Aorta (tissue), 5 donors: ENCODE measurements at regions not wholly inside any gene's neighbourhood (a gene's known extent, or its start where the extent isn't known, plus 50 kb on each side); places are given as distances from the start of the nearest gene placed in this dataset.
A peak's percentile ranks its signal among the peaks of the same experiment; 100 is the strongest.
"Not testable (repeated sequence)": the region's sequence is repeated elsewhere in the genome, so short reads cannot be mapped to it uniquely, and the experiment has no call there.

ENCODE experiments used
- ATAC-seq: fragments of 200-7000 bp; cut with Tn5 transposase; one replicate; pipeline ENCODE4 v1.9.1; 2022; ENCODE audit warnings: moderate library complexity; ENCODE audit not compliant: low FRiP score
- DNase-seq, 2 donors: peaks; one replicate each; pipeline ENCODE4 v3.0.0-alpha.2; 2020
- H3K27ac ChIP-seq, 2 donors: one replicate each; pipeline ENCODE4 v1.5.1; 2013; ENCODE audit warnings: low read length in 2 of 2, mild to moderate bottlenecking in 2 of 2, moderate library complexity in 2 of 2, control low read depth in 1 of 2, inconsistent platforms in 1 of 2, low read depth in 1 of 2
- H3K27me3 ChIP-seq, 2 donors: one replicate each; pipeline ENCODE4 v1.6.1; 2013; ENCODE audit warnings: control low read depth in 1 of 2, low read length in 1 of 2, mild to moderate bottlenecking in 1 of 2, moderate library complexity in 1 of 2; ENCODE audit not compliant: insufficient read depth in 2 of 2, control insufficient read depth in 1 of 2
- H3K36me3 ChIP-seq, 2 donors: one replicate each; pipeline ENCODE4 v1.6.1; 2013; ENCODE audit warnings: control low read depth in 1 of 2, low read length in 1 of 2, mild to moderate bottlenecking in 1 of 2; ENCODE audit not compliant: insufficient read depth in 2 of 2, control insufficient read depth in 1 of 2
- H3K4me1 ChIP-seq, 2 donors: one replicate each; pipeline ENCODE4 v1.6.1; 2013; ENCODE audit warnings: low read length in 2 of 2, control low read depth in 1 of 2, mild to moderate bottlenecking in 1 of 2, moderate library complexity in 1 of 2; ENCODE audit not compliant: insufficient read depth in 2 of 2, control insufficient read depth in 1 of 2
- H3K4me3 ChIP-seq, 2 donors: one replicate each; pipeline ENCODE4 v1.5.1; 2013; ENCODE audit warnings: low read length in 2 of 2, control low read depth in 1 of 2, mild to moderate bottlenecking in 1 of 2
- H3K9me3 ChIP-seq: one replicate; pipeline ENCODE4 v1.6.1; 2013; ENCODE audit warnings: mild to moderate bottlenecking, low read length; ENCODE audit not compliant: control insufficient read depth
- WGBS, 2 donors: extraction: QIAGEN DNeasy Blood & Tissue Kit; methylation state at CpG; one replicate each; pipeline ENCODE4 v1.1.7; 2013; 5-methylcytosine and 5-hydroxymethylcytosine counted together
- intact Hi-C, 2 donors: fragments of 100-400 bp; cut with DNase I; formaldehyde crosslinking; loops; one replicate each; pipeline versions ENCODE4 v1.14.2 to v1.15.0; 2022
- donor health status: healthy with polysubstance abuse.
- donor health status: Bipolar disorder and iron deficiency.
- donor health status: DM: no; HTN: no; CAD: no.
- donor health status: DM: no; HTN: no; CAD: no.
- donor health status: DM: yes; HTN: yes; CAD: no.

GRCh38 chr7:152574892-152575548, 100.9 kb downstream of the XRCC2 start:
- no peak overlapping the region for H3K27ac ChIP-seq
- no peak overlapping the region for H3K4me3 ChIP-seq
- intact Hi-C loops = no loop called here
- H3K36me3 ChIP-seq = no peaks in the 10 kb centered on the region
- H3K27me3 ChIP-seq = no peaks in the 10 kb centered on the region
- no peaks in the 10 kb centered on the region for H3K9me3 ChIP-seq
- no peaks in the 10 kb centered on the region for H3K4me1 ChIP-seq
- ATAC-seq (no peak), DNase-seq (no peak)
- WGBS, 2 donors = 83 to 86% methylated on average over 15 of the region's 15 CpGs

- H3K27me3 ChIP-seq, H3K36me3 ChIP-seq, H3K27ac ChIP-seq, DNase-seq, H3K4me1 ChIP-seq, intact Hi-C loops, ATAC-seq, H3K9me3 ChIP-seq, H3K4me3 ChIP-seq: not testable (repeated sequence)
- WGBS, 2 donors = 80 to 91% methylated on average over 6 of the region's 6 CpGs
Observed at GRCh38 chr7:152573186-152573585, 102.8 kb downstream of the XRCC2 start.

- intact Hi-C loops = no loop called here
- Histone ChIP-seq H3K27me3 (no peaks in the 10 kb centered on the region), H3K27ac (no peak overlapping the region), H3K4me3 (no peak overlapping the region), H3K9me3 (no peaks in the 10 kb centered on the region), H3K36me3 (no peaks in the 10 kb centered on the region), H3K4me1 (no peaks in the 10 kb centered on the region)
- 13 to 20% methylated on average over 5 of the region's 5 CpGs for WGBS, 2 donors
- DNase-seq (no peak), ATAC-seq (no peak)
Observed at GRCh38 chr7:152572101-152572500, 103.8 kb downstream of the XRCC2 start.

- no peaks in the 10 kb centered on the region for H3K4me1 ChIP-seq
- no peak for DNase-seq
- peak; percentile 44 for ATAC-seq
- no peaks in the 10 kb centered on the region for H3K27me3 ChIP-seq
- H3K4me3 ChIP-seq = no peak overlapping the region
- H3K9me3 ChIP-seq = no peaks in the 10 kb centered on the region
- H3K36me3 ChIP-seq = no peaks in the 10 kb centered on the region
- intact Hi-C loops = no loop called here
- 12 to 16% methylated on average over 6 of the region's 6 CpGs for WGBS, 2 donors
- H3K27ac ChIP-seq = no peak overlapping the region
Observed at GRCh38 chr7:152571068-152571467, 104.9 kb downstream of the XRCC2 start.

GRCh38 chr7:152568972-152569371, 107.0 kb downstream of the XRCC2 start:
- no peak for DNase-seq
- Histone ChIP-seq H3K9me3 (no peaks in the 10 kb centered on the region), H3K27ac (no peak overlapping the region), H3K4me3 (no peak overlapping the region), H3K27me3 (no peaks in the 10 kb centered on the region), H3K4me1 (no peaks in the 10 kb centered on the region), H3K36me3 (no peaks in the 10 kb centered on the region)
- 87 to 88% methylated on average over 6 of the region's 6 CpGs for WGBS, 2 donors
- intact Hi-C loops = no loop called here
- ATAC-seq = no peak

GRCh38 chr7:152565731-152566130, 110.2 kb downstream of the XRCC2 start:
- Histone ChIP-seq H3K9me3 (no peaks in the 10 kb centered on the region), H3K27ac (no peak overlapping the region), H3K4me1 (no peaks in the 10 kb centered on the region), H3K27me3 (no peaks in the 10 kb centered on the region), H3K4me3 (no peak overlapping the region), H3K36me3 (no peaks in the 10 kb centered on the region)
- ATAC-seq (no peak), DNase-seq (no peak)
- 66 to 71% methylated on average over 13 of the region's 13 CpGs for WGBS, 2 donors
- intact Hi-C loops = no loop called here

GRCh38 chr7:152564656-152565250, 111.2 kb downstream of the XRCC2 start:
- Histone ChIP-seq H3K36me3 (no peaks in the 10 kb centered on the region), H3K4me1 (no peaks in the 10 kb centered on the region), H3K9me3 (no peaks in the 10 kb centered on the region), H3K4me3 (no peak overlapping the region), H3K27ac (no peak overlapping the region), H3K27me3 (no peaks in the 10 kb centered on the region)
- intact Hi-C loops = no loop called here
- 78 to 82% methylated on average over 8 of the region's 8 CpGs for WGBS, 2 donors
- no peak for ATAC-seq
- DNase-seq = no peak

- WGBS, 2 donors = 87% methylated on average over 19 to 20 of the region's 20 CpGs
- Histone ChIP-seq H3K9me3 (no peaks in the 10 kb centered on the region), H3K27ac (no peak overlapping the region), H3K4me1 (no peaks in the 10 kb centered on the region), H3K4me3 (no peak overlapping the region), H3K36me3 (no peaks in the 10 kb centered on the region), H3K27me3 (no peaks in the 10 kb centered on the region)
- DNase-seq = peak in 1 of 2 donors; percentile 63
- intact Hi-C loops = no loop called here
- ATAC-seq = no peak
Observed at GRCh38 chr7:152556013-152556755, 119.8 kb downstream of the XRCC2 start.
